Mesenchymal stem cell (in vitro differentiated cells and primary cell): ENCODE measurements at regions not wholly inside any gene's neighbourhood (a gene's known extent, or its start where the extent isn't known, plus 50 kb on each side); places are given as distances from the start of the nearest gene placed in this dataset. TPM values are rescaled to one million over a fixed set of nuclear protein-coding genes. Genes with fewer than 3 reads are reported as not detected.

Source experiments
- small RNA-seq: library from polyadenylated mRNA; stranded (forward); fragments of <200 nt; extraction: miRNeasy Mini kit (QIAGEN cat#:217004); gene quantifications from one replicate; pipeline ENCODE3, GENCODE V24; 2013; ENCODE audit warnings: low read depth

Small RNA genes lying in the stretch of these regions (small RNA-seq; reads per million reads assigned to genes)
- not detected for gene RN7SL483P
